SH-SY5Y (cell line): ENCODE measurements at regions not wholly inside any gene's neighbourhood (a gene's known extent, or its start where the extent isn't known, plus 50 kb on each side); places are given as distances from the start of the nearest gene placed in this dataset.

Experiments
- GATA2 ChIP-seq: IDR thresholded peaks from 2 replicates; pipeline ENCODE4 v1.6.1; 2011; ENCODE audit warnings: mild to moderate bottlenecking, low read depth, low read length
- GATA3 ChIP-seq: IDR thresholded peaks from 2 replicates; pipeline ENCODE4 v1.6.1; 2011; ENCODE audit warnings: low read depth, mild to moderate bottlenecking, low read length, moderate library complexity

- no peak for TF ChIP-seq GATA3
- no peak for TF ChIP-seq GATA2
Observed at GRCh38 chr14:71734885-71735284, 197.3 kb upstream of the RGS6 start.

GRCh38 chr14:71737760-71738159 lies 194.5 kb upstream of the RGS6 start:
- TF ChIP-seq GATA2 (no peak), GATA3 (no peak)

- TF ChIP-seq GATA2 (no peak), GATA3 (no peak)
Observed at GRCh38 chr14:71739273-71739990, 192.8 kb upstream of the RGS6 start.

- TF ChIP-seq GATA3 (no peak), GATA2 (no peak)
Observed at GRCh38 chr14:71741241-71741640, 191.0 kb upstream of the RGS6 start.

- no peak for TF ChIP-seq GATA2
- TF ChIP-seq GATA3 = no peak
Observed at GRCh38 chr14:71742485-71742884, 189.7 kb upstream of the RGS6 start.

- no peak for TF ChIP-seq GATA3
- TF ChIP-seq GATA2 = no peak
Observed at GRCh38 chr14:71745072-71745471, 187.2 kb upstream of the RGS6 start.

GRCh38 chr14:71748196-71748595 lies 184.0 kb upstream of the RGS6 start:
- TF ChIP-seq GATA3 (no peak), GATA2 (no peak)

GRCh38 chr14:71749613-71750238 lies 182.5 kb upstream of the RGS6 start:
- TF ChIP-seq GATA2 = no peak
- no peak for TF ChIP-seq GATA3

- no peak for TF ChIP-seq GATA2
- no peak for TF ChIP-seq GATA3
Observed at GRCh38 chr14:71751264-71751663, 181.0 kb upstream of the RGS6 start.

- TF ChIP-seq GATA2 (no peak), GATA3 (no peak)
Observed at GRCh38 chr14:71752111-71752738, 180.0 kb upstream of the RGS6 start.

- TF ChIP-seq GATA2 (no peak), GATA3 (no peak)
Observed at GRCh38 chr14:71753126-71753830, 179.0 kb upstream of the RGS6 start.

- TF ChIP-seq GATA2 = no peak
- TF ChIP-seq GATA3 = no peak
Observed at GRCh38 chr14:71753976-71754375, 178.3 kb upstream of the RGS6 start.

GRCh38 chr14:71754422-71755095 lies 177.7 kb upstream of the RGS6 start:
- TF ChIP-seq GATA2 = no peak

- no peak for TF ChIP-seq GATA3
- TF ChIP-seq GATA2 = no peak
Observed at GRCh38 chr14:71758229-71758951, 173.8 kb upstream of the RGS6 start.
